ENCODE measurements at regions not wholly inside any gene's neighbourhood (a gene's known extent, or its start where the extent isn't known, plus 50 kb on each side); places are given as distances from the start of the nearest gene placed in this dataset.

DNA sequence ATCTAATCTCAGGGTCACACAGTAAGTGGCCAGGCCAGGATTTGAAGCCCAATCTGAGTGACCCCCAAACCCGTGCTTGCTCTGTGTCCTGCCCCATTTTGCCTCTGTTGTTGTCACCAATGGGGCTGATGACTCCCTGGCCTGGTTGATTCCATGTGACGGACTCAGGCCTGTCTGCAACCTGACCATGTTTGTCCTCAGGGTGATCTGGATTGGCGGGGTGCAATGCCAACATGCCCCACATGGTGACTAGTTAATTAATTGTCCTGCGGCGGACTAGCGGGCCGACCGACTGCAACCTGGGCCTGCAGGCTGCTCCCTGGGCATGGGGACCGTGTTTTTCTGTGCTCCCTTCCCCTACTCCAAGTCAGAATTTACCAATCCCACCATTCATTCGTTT is 256.3 kb downstream of the MATN1 start:
- TF ChIP-seq, protein P1, sequence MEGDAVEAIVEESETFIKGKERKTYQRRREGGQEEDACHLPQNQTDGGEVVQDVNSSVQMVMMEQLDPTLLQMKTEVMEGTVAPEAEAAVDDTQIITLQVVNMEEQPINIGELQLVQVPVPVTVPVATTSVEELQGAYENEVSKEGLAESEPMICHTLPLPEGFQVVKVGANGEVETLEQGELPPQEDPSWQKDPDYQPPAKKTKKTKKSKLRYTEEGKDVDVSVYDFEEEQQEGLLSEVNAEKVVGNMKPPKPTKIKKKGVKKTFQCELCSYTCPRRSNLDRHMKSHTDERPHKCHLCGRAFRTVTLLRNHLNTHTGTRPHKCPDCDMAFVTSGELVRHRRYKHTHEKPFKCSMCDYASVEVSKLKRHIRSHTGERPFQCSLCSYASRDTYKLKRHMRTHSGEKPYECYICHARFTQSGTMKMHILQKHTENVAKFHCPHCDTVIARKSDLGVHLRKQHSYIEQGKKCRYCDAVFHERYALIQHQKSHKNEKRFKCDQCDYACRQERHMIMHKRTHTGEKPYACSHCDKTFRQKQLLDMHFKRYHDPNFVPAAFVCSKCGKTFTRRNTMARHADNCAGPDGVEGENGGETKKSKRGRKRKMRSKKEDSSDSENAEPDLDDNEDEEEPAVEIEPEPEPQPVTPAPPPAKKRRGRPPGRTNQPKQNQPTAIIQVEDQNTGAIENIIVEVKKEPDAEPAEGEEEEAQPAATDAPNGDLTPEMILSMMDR (IDR thresholded peaks at IDR 0.05), result no peak
- TF ChIP-seq POLR2A (IDR thresholded peaks at IDR 0.05), result no peak

Data from ovary (tissue), 3 donors.